ENCODE measurements at regions not wholly inside any gene's neighbourhood (a gene's known extent, or its start where the extent isn't known, plus 50 kb on each side); places are given as distances from the start of the nearest gene placed in this dataset.

DNA sequence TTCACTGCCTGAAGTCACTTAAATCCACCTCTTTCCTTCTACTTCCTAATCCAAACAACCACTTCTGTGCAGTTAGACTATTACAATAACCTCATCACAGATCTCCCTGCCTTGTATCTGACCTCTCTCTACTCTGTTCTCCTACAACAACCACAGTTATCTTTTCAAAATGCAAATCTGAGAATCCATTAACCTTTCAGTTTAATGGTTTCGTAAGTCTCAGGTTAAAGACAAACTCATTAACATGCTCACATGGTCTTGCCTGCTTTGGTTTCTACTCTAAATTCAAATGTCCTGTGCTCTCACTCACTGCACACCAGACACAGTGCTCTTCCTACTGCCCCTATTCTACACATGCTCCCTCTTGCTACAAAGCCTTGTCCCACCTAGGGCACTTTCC is 406.5 kb upstream of the THBS1 start:
- no peak overlapping the region for H3K27ac ChIP-seq (ENCODE audit: insufficient read depth in 1 of 2, low read depth in 1 of 2, low read length in 2 of 2, poor library complexity in 1 of 2, severe bottlenecking in 2 of 2)
- no peak overlapping the region for H3K4me3 ChIP-seq (ENCODE audit: control insufficient read depth in 1 of 7, extremely low read depth in 1 of 7, insufficient read depth in 4 of 7, low read depth in 2 of 7, low read length in 6 of 7)
- no peaks in the 10 kb centered on the region for H3K27me3 ChIP-seq (replicated peaks in 2 of 5; ENCODE audit: control insufficient read depth in 4 of 5, insufficient read depth in 5 of 5, low read length in 4 of 5)
- no peaks in the 10 kb centered on the region for H3K36me3 ChIP-seq (ENCODE audit: control insufficient read depth in 4 of 4, insufficient read depth in 4 of 4, low read length in 3 of 4)
- ChIA-PET POLR2A (no interaction called here), CTCF (no interaction called here)
- 92% methylated on average over 1 of the region's 1 CpG for WGBS (ENCODE audit: insufficient coverage)
- DNase-seq, result no peak
- peaks cover 0 to 11% (median 10%) of the 10 kb centered on the region in 4 experiments for H3K4me1 ChIP-seq (ENCODE audit: control extremely low read depth in 1 of 4, control insufficient read depth in 4 of 4, insufficient read depth in 4 of 4, low read length in 3 of 4)
- no peaks in the 10 kb centered on the region for H3K9me3 ChIP-seq (ENCODE audit: control extremely low read depth in 1 of 5, control insufficient read depth in 4 of 5, insufficient read depth in 2 of 5, low read depth in 1 of 5, low read length in 4 of 5)

DNA sequence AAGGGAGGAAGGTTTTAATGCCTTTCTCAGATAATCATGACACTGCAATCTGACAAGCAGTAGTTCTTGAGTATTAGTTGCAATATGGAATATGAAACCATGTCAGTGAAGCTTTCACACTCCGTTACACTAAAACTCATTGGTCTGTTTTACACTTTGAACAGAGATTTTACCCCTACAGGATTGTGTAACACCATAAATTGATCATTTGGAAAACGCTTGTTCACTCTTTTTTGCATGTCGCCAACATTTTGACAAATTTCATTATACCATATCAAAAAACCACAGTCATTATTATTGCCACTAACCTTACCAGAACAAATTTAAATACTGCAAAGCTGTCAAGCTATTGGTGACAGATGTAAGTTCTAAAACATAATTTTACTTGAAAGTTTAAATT is 404.8 kb upstream of the THBS1 start:
- H3K36me3 ChIP-seq (ENCODE audit: control insufficient read depth in 4 of 4, insufficient read depth in 4 of 4, low read length in 3 of 4), result no peaks in the 10 kb centered on the region
- WGBS (ENCODE audit: insufficient coverage), result 100% methylated on average over 1 of the region's 3 CpGs
- peaks cover 0 to 11% (median 10%) of the 10 kb centered on the region in 4 experiments for H3K4me1 ChIP-seq (ENCODE audit: control extremely low read depth in 1 of 4, control insufficient read depth in 4 of 4, insufficient read depth in 4 of 4, low read length in 3 of 4)
- ChIA-PET CTCF (interaction anchor here (1.0 to 1.8 kb wide), 3 partner anchors 13 to 405 kb away, joined by 3 to 4 read pairs (median 4); partner anchors contain the start of gene THBS1), POLR2A (no interaction called here)
- no peaks in the 10 kb centered on the region for H3K27me3 ChIP-seq (replicated peaks in 2 of 5; ENCODE audit: control insufficient read depth in 4 of 5, insufficient read depth in 5 of 5, low read length in 4 of 5)
- no peak overlapping the region for H3K27ac ChIP-seq (ENCODE audit: insufficient read depth in 1 of 2, low read depth in 1 of 2, low read length in 2 of 2, poor library complexity in 1 of 2, severe bottlenecking in 2 of 2)
- no peaks in the 10 kb centered on the region for H3K9me3 ChIP-seq (ENCODE audit: control extremely low read depth in 1 of 5, control insufficient read depth in 4 of 5, insufficient read depth in 2 of 5, low read depth in 1 of 5, low read length in 4 of 5)
- DNase-seq, result no peak
- no peak overlapping the region for H3K4me3 ChIP-seq (ENCODE audit: control insufficient read depth in 1 of 7, extremely low read depth in 1 of 7, insufficient read depth in 4 of 7, low read depth in 2 of 7, low read length in 6 of 7)

DNA sequence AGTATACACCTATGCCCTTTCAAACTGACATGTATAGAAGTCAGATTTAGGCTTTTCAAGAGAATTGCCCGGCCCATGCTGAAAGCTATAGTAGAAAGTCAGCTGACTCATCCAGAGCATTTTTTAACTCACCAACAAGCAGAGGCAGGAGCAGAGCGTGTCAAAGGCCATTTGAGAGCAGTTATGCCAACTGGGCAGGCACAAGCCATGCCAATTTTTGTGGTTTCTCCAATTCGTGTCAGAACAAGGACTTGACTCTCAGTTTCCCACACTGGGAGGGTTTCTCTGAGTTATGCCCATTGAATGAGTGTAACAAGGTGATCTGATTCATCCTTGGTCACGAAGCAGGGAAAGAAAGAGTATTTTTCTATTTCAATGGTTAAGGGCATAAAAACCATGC is 403.3 kb upstream of the THBS1 start:
- Histone ChIP-seq H3K27me3 (replicated peaks in 2 of 5; ENCODE audit: control insufficient read depth in 4 of 5, insufficient read depth in 5 of 5, low read length in 4 of 5) (no peaks in the 10 kb centered on the region), H3K9me3 (ENCODE audit: control extremely low read depth in 1 of 5, control insufficient read depth in 4 of 5, insufficient read depth in 2 of 5, low read depth in 1 of 5, low read length in 4 of 5) (no peaks in the 10 kb centered on the region), H3K27ac (ENCODE audit: insufficient read depth in 1 of 2, low read depth in 1 of 2, low read length in 2 of 2, poor library complexity in 1 of 2, severe bottlenecking in 2 of 2) (no peak overlapping the region), H3K4me1 (ENCODE audit: control extremely low read depth in 1 of 4, control insufficient read depth in 4 of 4, insufficient read depth in 4 of 4, low read length in 3 of 4) (peaks cover 0 to 1% (median under 1%) of the 10 kb centered on the region in 4 experiments), H3K36me3 (ENCODE audit: control insufficient read depth in 4 of 4, insufficient read depth in 4 of 4, low read length in 3 of 4) (no peaks in the 10 kb centered on the region), H3K4me3 (ENCODE audit: control insufficient read depth in 1 of 7, extremely low read depth in 1 of 7, insufficient read depth in 4 of 7, low read depth in 2 of 7, low read length in 6 of 7) (no peak overlapping the region)
- DNase-seq, result no peak
- 97% methylated on average over 3 of the region's 4 CpGs for WGBS (ENCODE audit: insufficient coverage)
- ChIA-PET POLR2A (no interaction called here), CTCF (no interaction called here)

DNA sequence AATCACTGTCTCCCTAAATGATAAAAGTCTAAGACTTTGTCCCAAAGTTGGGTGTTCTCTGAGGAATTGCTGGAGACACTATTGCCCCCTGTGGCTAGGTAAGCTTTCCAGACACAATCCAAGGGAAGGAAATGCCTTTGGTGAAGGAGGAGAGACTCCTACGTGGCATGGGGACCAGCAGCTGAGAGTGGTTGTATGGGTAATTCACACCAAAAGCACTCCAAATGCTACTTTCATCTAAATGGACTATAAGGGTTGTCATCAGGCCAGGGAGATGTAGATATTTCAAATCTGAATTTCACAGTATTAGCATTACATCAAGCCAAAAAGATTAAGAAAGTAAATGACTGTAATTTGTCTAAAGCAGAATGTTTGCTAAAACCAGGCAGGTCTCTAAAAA is 400.8 kb upstream of the THBS1 start:
- CTCF ChIA-PET, result interaction anchor here (0.6 to 1.3 kb wide), 2 partner anchors 17 to 356 kb away, joined by 3 read pairs; no protein-coding TSS in a partner anchor
- H3K4me3 ChIP-seq (ENCODE audit: control insufficient read depth in 1 of 7, extremely low read depth in 1 of 7, insufficient read depth in 4 of 7, low read depth in 2 of 7, low read length in 6 of 7), result no peak overlapping the region

DNA sequence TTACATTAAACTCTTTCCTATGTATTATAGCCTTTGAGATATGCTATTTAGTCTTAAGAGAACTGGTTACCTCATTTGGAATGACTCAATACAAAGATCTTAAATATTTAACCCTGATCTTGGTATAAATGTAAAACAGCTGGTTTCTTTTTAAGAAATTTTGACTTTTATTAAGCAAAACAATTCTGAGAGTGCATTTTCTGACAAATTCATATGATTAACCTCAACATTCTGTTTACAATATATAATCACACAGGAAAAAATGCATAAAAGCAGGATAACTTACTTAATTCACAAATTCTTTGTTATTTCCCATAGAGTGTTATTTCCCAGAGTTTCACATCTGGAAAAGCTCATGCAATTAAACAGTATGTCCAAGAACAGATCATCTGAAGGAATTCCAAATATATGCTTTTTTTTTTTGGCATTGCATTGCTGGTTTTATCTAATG is 400.4 kb upstream of the THBS1 start:
- DNase-seq, result no peak
- no peaks in the 10 kb centered on the region for H3K27me3 ChIP-seq (replicated peaks in 2 of 5; ENCODE audit: control insufficient read depth in 4 of 5, insufficient read depth in 5 of 5, low read length in 4 of 5)
- ChIA-PET CTCF (interaction anchor here (0.6 kb wide), 1 partner anchor 356 kb away, joined by 3 read pairs; no protein-coding TSS in a partner anchor), POLR2A (no interaction called here)
- H3K27ac ChIP-seq (ENCODE audit: insufficient read depth in 1 of 2, low read depth in 1 of 2, low read length in 2 of 2, poor library complexity in 1 of 2, severe bottlenecking in 2 of 2), result no peak overlapping the region
- no peaks in the 10 kb centered on the region for H3K4me1 ChIP-seq (ENCODE audit: control extremely low read depth in 1 of 4, control insufficient read depth in 4 of 4, insufficient read depth in 4 of 4, low read length in 3 of 4)
- H3K9me3 ChIP-seq (ENCODE audit: control extremely low read depth in 1 of 5, control insufficient read depth in 4 of 5, insufficient read depth in 2 of 5, low read depth in 1 of 5, low read length in 4 of 5), result no peaks in the 10 kb centered on the region
- H3K4me3 ChIP-seq (ENCODE audit: control insufficient read depth in 1 of 7, extremely low read depth in 1 of 7, insufficient read depth in 4 of 7, low read depth in 2 of 7, low read length in 6 of 7), result no peak overlapping the region
- H3K36me3 ChIP-seq (ENCODE audit: control insufficient read depth in 4 of 4, insufficient read depth in 4 of 4, low read length in 3 of 4), result no peaks in the 10 kb centered on the region

More for the DNA sequence above, 400.8 kb upstream of the THBS1 start:
- Histone ChIP-seq H3K27me3 (replicated peaks in 2 of 5; ENCODE audit: control insufficient read depth in 4 of 5, insufficient read depth in 5 of 5, low read length in 4 of 5) (no peaks in the 10 kb centered on the region), H3K4me1 (ENCODE audit: control extremely low read depth in 1 of 4, control insufficient read depth in 4 of 4, insufficient read depth in 4 of 4, low read length in 3 of 4) (no peaks in the 10 kb centered on the region), H3K9me3 (ENCODE audit: control extremely low read depth in 1 of 5, control insufficient read depth in 4 of 5, insufficient read depth in 2 of 5, low read depth in 1 of 5, low read length in 4 of 5) (no peaks in the 10 kb centered on the region), H3K36me3 (ENCODE audit: control insufficient read depth in 4 of 4, insufficient read depth in 4 of 4, low read length in 3 of 4) (no peaks in the 10 kb centered on the region), H3K27ac (ENCODE audit: insufficient read depth in 1 of 2, low read depth in 1 of 2, low read length in 2 of 2, poor library complexity in 1 of 2, severe bottlenecking in 2 of 2) (no peak overlapping the region)
- WGBS (ENCODE audit: insufficient coverage), result no CpG with 5 or more reads among the region's 1 CpG
- DNase-seq, result no peak
- POLR2A ChIA-PET, result no interaction called here

DNA sequence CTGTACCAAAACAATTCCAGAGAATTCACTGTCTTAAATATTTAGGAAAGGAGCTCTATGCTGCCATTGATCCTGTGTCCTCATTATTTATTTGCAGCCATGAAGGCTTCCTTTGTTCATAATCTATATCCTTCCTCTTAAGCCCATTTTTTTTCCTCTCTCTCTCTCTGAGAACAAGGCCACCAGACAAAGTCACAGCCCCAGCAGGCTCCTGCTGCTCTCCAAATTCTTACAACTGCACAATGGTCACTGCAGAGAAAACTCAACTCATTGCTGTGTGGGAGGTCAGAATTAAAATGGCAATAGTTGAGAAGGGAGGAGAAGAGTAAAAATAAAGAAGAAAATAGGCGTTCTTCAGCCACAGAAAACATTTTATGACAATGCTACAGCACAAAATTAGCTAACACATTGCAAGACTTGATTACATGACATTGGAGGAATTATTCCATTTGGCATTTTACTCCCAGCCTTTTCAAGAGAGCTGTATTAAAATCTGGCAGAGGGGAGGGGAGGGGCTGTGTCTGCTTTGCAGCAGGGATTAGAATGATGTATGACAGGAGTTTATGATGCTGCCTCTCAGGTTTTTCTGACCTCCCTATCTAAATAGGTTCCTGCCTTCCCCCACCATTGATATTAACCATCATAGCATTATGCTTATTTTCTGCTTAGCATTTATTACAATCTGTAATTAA is 399.7 kb upstream of the THBS1 start:
- Histone ChIP-seq H3K27me3 (replicated peaks in 2 of 5; ENCODE audit: control insufficient read depth in 4 of 5, insufficient read depth in 5 of 5, low read length in 4 of 5) (no peaks in the 10 kb centered on the region), H3K9me3 (ENCODE audit: control extremely low read depth in 1 of 5, control insufficient read depth in 4 of 5, insufficient read depth in 2 of 5, low read depth in 1 of 5, low read length in 4 of 5) (no peaks in the 10 kb centered on the region), H3K36me3 (ENCODE audit: control insufficient read depth in 4 of 4, insufficient read depth in 4 of 4, low read length in 3 of 4) (no peaks in the 10 kb centered on the region), H3K4me1 (ENCODE audit: control extremely low read depth in 1 of 4, control insufficient read depth in 4 of 4, insufficient read depth in 4 of 4, low read length in 3 of 4) (no peaks in the 10 kb centered on the region), H3K27ac (ENCODE audit: insufficient read depth in 1 of 2, low read depth in 1 of 2, low read length in 2 of 2, poor library complexity in 1 of 2, severe bottlenecking in 2 of 2) (no peak overlapping the region), H3K4me3 (ENCODE audit: control insufficient read depth in 1 of 7, extremely low read depth in 1 of 7, insufficient read depth in 4 of 7, low read depth in 2 of 7, low read length in 6 of 7) (no peak overlapping the region)
- ChIA-PET POLR2A (no interaction called here), CTCF (no interaction called here)
- no peak for DNase-seq
- 71% methylated on average over 1 of the region's 1 CpG for WGBS (ENCODE audit: insufficient coverage)

DNA sequence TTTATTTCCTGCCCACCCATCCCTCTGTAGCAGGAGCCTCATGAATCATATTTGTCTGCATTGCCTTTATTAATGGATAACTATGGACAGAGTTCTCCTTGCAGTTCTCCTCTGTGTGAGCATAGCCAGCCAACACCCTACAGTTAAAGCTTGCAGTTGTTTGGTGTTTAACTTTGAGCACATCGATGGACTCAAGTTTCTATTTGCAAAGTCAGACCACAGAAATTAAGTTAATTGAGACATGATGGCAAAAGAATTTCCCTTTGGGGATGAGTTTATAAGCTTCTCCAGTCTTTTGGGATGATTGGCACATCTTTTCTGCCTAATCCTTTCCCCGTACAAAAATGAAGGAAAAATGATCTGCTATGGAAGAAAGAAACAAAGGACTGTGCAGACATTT is 398.9 kb upstream of the THBS1 start:
- H3K4me1 ChIP-seq (ENCODE audit: control extremely low read depth in 1 of 4, control insufficient read depth in 4 of 4, insufficient read depth in 4 of 4, low read length in 3 of 4), result no peaks in the 10 kb centered on the region
- no peak for DNase-seq
- ChIA-PET CTCF (no interaction called here), POLR2A (no interaction called here)
- H3K4me3 ChIP-seq (ENCODE audit: control insufficient read depth in 1 of 7, extremely low read depth in 1 of 7, insufficient read depth in 4 of 7, low read depth in 2 of 7, low read length in 6 of 7), result no peak overlapping the region
- no peaks in the 10 kb centered on the region for H3K27me3 ChIP-seq (replicated peaks in 2 of 5; ENCODE audit: control insufficient read depth in 4 of 5, insufficient read depth in 5 of 5, low read length in 4 of 5)
- WGBS (ENCODE audit: insufficient coverage), result 100% methylated on average over 2 of the region's 2 CpGs
- H3K36me3 ChIP-seq (ENCODE audit: control insufficient read depth in 4 of 4, insufficient read depth in 4 of 4, low read length in 3 of 4), result no peaks in the 10 kb centered on the region
- H3K27ac ChIP-seq (ENCODE audit: insufficient read depth in 1 of 2, low read depth in 1 of 2, low read length in 2 of 2, poor library complexity in 1 of 2, severe bottlenecking in 2 of 2), result no peak overlapping the region
- H3K9me3 ChIP-seq (ENCODE audit: control extremely low read depth in 1 of 5, control insufficient read depth in 4 of 5, insufficient read depth in 2 of 5, low read depth in 1 of 5, low read length in 4 of 5), result no peaks in the 10 kb centered on the region
